ENCODE measurements at regions not wholly inside any gene's neighbourhood (a gene's known extent, or its start where the extent isn't known, plus 50 kb on each side); places are given as distances from the start of the nearest gene placed in this dataset.

DNA sequence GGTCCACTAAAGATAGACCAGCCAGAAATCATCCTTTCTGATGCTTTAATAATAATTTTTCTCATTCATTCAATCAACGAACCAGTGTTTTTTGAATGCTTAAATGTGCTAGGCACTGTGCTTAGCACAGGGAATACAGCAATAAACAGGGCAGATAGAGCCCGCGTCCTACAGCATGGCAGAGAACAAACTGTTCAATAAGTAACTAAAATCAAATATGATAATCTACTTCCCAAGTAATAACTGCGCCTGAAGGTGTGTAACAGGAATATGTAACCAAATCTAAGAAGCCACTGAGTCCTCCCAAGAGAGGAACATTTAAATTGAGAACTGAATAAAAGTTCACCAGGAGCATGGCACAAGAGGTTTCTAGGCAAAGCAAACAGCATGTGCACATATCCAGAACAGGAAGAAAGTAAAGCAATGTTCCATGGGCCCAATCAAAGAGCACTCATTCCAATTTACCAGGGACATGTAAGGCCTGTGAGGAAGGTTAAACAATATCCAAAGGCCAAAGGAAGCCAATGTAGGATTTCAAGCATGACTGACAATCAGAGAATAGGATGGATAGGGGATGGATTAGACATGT lies 311.0 kb upstream of the RARB start:
- no peak for DNase-seq

DNA sequence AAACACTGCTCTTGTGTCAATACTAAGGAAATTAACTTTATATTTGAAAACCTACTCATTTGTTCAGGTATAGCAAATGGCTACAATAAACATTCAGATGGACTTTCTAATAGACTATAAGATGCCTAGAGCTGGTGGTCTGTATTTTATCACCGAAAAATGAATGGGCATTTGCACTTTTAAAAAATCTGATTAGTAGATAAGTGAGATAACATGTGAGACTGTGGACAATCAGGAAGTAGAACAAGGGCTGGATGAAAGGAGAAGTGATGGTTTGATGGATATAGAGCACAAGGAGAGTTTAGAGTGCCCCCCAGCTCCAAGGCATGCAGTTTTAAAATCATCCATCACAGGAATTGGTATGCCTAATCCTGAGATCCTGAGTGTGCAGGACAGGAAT lies 308.4 kb upstream of the RARB start:
- no peak for DNase-seq

DNA sequence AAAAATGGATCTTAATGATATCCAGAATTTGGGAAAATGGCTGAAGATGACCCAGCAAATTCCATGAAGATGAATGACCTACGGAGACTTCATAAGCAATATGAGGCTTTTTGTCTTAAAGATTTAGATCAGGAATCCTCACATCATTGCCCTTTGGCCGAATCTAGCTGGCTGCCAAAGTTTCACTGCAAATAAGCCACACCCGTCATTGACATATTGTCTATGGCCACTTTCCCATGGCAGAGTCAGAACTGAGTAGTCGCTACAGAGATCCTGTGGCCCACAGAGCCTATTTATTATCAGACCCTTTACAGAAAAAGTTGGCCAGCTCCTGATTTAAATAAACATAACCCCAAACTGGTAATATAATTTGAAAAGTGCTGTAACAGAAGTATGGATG lies 307.4 kb upstream of the RARB start:
- DNase-seq: no peak

DNA sequence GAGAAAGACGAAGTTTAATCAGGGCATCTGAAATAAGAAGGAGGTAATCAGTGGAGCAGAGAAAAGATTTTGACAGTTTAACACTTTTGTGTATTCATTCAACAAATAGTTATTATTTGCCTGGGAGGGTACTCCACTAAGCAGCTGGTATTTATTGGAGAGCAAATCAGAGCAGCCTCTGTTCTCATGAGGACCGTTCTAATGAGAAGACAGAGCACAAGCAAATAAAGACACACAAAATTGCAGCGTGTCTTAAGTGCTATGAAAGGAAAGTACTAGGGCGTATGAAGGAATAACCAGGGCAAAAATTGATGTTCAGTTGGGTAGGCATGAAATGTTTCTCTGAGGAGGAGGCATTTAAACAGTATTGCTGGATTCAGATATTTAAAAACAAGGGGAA lies 302.9 kb upstream of the RARB start:
- DNase-seq: no peak

DNA sequence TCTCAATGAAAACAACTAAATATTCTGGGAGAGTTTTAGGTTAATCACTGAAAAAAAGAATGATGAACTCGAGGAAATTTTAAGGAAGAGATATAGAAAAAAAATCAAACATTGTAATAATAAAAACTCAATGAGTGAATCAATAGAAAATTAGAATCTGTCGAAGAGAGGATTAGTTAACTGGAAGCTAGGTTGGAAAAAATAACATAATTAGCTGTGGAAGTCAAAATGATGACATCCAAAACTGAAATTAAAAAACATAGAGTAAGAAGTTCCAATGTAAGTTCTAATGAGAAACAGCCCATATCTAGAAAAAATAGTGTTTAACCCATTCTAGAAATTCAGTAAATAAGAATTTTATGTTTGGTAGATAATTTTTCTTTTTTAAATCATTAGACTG lies 299.3 kb upstream of the RARB start:
- DNase-seq: no peak

DNA sequence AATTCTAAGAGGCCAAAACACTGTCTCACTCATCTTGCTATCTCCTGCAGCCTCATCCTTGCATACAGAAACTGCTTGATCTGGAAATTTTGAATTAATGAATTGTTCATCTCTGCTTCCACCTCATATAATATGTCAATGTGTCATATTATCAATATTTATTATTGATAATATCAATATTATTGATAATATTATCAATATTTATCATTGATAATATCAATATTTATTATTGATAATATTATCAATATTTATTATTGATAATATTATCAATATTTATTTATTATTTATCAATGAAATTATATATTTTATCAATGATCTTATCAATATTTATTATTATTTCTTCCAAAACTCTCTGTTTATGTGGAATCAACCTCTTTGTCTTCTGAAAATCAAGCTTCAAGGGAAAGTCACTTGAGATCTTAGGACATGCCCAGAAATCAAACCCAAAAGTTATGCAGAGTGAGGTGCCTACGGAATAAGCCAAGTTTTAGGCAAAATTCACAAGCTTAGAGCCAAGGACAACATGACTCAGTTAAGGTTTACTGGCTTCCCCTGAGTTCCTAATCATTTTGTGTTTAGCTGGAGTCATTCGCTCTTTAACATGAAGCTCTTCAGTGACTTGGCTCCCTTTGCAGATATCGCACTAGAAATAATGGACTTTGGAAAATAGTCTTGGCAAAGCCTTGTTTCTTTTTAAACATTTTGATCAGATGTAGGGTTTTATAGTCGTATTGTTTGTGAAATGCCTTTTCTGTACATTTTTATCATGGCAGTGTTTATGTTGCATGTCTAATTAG lies 297.1 kb upstream of the RARB start:
- DNase-seq: no peak

DNA sequence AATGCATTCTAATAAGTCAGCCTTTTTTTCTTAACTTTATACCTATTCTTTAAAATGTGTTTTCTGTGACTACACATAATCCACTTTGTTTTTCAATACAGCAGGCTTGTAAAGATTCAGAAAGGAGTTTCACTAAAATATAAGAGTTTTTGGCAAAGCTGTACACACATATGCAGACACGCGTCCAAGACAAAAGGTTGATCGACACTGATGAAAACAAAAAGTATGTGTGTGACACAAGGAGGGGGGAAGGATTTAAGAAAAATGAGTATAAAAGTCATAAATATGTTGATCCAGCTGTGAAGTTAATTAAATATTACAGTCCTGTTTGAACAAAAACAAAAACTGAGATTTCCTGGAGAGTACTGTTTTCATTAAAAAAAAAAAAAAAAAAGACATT lies 294.5 kb upstream of the RARB start:
- no peak for DNase-seq

DNA sequence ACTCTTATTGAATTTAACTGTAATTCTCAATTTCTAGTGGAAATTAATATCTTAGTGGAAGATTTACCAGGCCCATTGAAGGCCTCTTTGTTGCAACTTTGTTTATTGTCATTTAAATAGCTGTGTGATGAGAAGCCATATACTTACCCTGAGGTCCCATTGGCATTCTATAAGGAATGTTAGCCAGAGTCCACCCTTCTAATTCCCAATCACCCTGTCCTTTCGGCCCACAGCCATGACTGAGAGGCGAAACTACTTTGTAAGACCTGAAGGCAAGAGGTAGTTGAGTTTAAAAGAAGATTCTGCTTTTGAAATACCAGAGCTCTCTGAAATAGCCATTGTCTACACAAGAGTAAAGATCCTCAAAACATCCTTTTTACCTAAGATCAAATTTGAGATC lies 290.5 kb upstream of the RARB start:
- no peak for DNase-seq

DNA sequence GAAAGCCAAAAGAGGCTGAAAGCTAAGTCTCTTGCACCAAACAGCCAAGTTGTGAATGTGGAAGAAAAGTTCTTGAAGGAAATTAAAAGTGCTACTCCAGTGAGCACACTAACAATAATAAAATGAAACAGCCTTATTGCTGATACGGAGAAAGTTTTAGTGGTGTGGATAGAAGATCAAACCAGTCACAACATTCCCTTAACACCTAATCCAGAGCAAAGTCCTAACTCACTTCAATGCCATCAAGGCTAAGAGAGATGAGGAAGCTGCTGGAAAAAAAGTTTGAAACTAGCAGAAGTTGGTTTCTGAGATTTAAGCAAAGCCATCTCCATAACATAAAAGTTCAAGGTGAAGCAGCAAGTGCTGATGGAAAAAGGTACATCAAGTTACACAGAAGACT lies 288.8 kb upstream of the RARB start:
- no peak for DNase-seq

DNA sequence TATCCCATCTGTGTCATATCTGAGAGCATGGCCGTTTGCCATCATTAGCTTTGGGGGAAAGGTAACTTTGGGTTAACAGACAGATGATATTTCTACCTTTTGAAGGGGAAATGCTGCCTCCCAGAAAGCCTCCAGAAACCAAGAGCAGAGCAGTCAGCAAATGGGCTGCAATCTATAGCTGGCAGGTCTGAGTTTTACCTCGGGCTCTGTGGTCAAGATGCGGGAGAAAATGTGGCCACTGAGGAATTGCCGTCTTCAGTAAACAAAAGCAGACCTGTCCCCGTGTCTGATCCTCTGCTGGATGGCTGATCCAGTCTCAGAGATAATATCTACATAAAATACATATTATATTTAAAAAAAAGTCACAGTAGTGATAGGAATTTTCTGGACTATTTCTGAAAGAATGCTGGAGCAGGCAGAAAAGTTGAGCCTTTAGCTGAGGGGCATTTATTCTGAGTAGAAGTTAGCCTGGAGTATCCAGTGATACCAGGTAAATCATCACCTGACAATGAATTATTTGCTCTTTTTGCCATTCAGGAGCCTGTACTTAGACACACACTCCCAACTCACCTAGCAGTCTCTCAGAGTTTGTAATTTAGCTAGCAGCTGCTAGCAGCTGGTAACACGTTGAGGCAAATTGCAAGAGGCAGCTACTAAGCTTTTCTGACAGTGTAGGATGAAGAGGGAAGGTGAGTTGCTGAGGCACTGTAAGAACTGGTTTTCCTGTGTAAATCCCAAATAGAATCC lies 285.3 kb upstream of the RARB start:
- no peak for DNase-seq

DNA sequence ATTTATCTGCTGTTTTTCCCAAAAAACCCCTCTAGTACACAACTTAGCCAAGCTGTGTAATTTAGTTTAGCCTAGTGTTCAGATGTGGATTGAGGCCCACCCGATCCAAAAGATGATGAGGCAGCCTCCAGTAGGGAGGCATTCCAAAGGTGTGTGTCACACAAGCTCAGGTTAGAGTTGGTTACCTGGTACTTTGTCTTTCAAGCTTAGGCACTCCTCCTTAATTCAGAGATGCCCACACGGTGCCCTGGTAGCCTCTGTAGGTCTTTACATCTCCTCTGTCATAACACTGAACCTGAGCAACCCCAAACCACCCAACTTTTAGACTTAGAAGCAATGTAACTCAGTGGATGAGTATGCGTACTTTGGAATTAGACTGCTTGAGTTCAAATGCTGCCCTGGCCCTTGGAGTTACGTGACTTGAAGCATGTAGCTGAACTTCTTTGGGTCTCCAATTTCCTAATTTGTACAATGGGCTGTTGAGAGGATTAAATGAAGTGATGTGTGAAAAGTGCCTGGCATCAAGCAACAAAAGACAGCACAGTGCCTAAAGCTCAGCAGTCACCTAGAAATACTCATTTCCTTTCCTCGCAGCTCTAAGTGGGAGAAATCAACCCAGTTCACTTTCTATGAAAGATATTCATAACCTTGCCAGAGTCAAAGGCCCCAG lies 284.6 kb upstream of the RARB start:
- DNase-seq: no peak

DNA sequence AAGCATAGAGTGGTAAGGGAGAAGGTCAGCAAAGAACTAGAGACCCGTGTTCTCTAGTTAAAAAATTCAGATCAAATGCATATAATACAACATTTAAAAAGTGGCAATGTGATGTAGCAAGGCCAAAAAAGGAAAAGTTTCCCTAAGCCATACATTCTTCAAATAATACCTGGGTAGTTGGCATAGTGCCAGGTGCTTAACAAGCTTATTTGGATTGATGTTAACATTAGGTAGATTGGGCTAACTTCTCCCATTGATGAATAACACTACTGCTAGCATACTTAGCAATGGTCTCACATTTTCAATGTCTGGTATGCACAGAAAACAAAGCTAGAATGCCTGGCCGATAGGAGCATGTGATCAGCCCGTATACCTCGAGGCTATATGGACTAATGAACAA lies 283.6 kb upstream of the RARB start:
- DNase-seq: no peak

DNA sequence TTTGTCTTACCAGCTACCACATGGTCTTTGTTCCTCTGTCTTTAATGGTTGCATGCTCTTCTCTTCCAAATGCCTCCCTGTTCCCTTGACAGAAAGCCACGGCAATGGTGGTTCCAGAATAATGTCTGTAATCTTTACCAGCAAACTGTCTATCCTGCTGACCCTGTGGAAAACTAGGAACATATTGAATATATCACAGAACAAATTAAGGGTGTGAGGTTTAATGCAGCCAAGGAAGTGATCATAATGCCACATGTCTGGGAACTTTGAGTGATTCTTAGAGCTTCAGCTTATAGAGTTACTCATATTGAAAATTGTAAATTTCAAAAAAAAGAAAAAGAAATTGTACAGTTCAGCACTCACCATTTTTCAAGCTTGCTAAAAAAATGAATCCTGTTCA lies 282.9 kb upstream of the RARB start:
- no peak for DNase-seq

DNA sequence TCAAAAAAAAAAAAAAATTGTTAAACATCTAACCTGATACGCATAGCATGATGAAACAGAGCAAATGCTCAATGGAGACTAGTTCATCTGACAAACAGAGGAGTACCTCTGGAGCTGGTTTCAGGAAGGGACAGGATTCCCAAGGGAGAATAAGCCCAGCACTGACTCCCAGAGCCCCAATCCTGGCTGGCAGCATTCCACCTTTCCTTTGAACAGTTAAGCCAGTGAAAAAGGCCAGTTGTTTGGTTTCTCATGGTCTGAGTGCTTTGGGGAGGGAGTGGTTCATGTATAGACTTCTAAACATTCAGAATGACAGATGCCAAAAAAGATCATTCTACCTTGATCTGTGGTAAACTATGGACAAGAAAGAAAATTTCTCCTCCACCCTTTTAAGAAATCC lies 277.9 kb upstream of the RARB start:
- DNase-seq: no peak

DNA sequence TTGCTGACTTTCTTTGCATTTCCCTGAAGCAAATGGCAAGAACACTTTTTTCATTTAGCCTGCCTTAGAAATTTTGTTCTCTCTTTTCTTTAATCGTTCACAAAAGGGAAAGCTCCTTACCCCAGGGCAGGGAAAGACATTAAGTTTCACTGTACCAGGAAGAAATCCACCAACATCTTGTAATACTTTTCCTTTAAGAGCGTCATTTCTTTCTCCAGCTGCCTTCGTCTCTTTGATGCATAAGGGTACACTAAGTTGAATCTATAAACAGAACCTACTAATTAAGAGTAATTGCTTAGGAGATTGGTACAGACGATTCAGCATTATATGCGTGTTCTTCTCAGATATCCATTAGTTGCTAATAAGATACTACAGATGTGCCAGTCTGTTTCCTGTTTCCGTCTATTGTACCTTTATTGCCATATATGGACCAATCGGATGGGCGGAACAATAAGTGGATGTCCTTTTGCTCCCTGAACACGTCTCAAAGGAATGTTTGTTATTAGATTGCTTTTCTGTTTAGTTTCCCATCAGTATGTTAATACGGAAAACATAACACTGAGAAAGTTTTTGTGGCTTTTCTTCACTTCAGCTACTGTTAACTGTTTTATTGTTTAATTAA lies 276.7 kb upstream of the RARB start:
- DNase-seq: no peak

DNA sequence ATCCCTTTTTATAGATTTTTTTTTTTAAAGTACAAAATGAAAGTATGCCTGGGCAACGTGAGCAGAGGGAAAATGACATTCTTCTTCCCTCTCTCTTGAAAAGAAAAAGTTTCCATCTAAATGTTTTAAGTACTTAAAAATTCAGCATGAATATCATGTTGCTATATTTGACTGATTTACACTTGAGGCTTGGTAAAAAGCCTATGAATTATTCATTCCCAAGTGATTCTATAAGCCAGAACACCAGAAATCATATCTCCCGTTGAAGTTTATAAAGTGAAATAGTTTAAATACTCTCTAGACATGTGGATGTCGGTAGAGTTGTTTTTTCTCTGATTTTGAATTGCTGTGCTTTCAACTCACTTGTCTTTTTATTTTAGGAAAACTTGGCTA lies 276.2 kb upstream of the RARB start:
- no peak for DNase-seq

DNA sequence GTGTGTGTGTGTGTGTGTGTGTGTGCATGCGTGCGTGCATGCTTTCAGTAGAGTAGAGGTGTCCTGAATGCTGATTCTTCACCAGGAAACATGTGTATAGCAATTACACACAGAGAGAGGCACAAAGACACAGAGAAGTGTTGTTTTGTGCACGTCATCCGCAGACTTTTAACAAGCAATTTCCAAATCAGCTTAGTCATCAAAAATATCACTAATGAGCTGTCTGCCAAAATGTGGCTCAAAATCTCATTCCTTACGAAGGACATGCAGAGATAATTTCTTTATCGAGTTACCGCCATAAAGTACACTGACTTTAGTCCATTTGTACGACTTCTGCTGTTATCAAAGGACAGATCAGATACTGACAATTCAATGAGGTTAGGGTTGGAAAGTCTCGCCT lies 274.9 kb upstream of the RARB start:
- no peak for DNase-seq

DNA sequence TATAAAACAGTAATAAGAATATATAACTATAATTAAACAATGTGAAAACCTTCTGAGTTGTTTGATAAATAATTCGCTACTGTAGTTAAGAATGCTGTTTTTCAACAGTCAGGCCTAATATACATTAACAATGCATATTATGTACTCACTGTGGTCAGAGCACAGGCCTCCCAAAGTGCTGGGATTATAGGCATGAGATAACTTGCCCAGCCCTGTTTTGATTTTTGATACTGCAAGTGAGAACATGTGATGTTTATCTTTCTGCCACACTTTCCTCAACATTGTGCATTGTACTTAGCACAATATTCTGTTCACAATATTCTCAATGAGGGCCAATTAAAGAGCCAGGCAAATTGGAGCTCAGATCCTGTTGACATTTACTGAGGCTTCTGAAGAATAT lies 274.5 kb upstream of the RARB start:
- DNase-seq: no peak

DNA sequence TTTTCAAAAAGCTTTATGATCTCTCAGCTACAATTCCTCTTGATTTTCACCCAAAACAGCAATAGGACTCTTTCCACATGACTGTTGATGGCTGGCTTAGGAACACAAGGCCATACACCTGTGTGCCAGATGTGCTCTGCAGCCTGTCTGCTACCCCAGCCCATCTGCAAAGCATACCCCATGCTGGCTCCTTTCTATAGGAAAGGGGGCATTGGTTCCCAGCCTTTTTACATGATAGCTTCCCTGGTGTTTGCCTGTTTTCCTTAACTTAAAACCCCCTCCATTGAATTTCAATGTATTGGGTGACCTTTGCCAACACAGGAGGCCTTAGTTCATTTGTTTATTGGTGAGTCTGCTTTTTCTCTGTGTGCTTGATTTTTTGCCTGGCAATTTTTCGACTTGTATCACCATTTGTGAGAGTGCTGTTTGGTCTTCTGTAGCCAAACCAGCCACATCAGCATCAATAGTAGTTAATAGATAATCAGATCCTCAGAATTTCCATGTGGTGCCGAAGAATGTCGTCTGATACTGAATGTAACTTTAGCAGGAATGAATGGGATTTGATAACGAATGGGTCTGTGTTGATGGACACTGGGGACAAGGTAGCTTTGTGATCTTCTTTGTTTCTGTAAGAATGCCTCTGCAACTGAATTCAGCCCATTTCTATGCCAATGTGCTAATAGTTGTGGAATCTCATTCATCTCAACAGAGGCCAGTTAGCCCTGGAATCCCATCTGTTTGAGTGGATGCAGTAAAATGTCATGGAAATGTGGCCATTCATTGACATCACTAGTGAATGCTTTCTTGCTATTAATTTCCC lies 272.2 kb upstream of the RARB start:
- DNase-seq: no peak

DNA sequence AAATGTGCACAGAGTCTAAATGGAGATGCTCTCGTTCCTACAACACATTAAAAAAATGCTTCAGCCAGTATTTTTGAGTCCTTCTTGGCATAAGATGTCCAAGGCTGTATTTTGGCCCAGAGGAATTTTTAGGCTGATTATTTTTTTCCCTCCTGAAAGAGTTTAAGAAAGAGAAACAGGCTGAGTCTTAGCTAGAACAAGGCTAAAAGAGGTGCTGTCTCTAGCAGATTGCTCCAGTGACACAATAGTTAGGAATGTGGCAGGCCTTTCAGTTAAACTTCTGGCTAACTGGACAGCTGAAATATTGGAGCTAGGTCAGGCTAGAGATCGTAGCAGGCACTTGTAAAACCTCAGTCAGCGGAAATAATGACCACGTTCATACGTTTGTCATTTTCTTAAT lies 271.4 kb upstream of the RARB start:
- no peak for DNase-seq

DNA sequence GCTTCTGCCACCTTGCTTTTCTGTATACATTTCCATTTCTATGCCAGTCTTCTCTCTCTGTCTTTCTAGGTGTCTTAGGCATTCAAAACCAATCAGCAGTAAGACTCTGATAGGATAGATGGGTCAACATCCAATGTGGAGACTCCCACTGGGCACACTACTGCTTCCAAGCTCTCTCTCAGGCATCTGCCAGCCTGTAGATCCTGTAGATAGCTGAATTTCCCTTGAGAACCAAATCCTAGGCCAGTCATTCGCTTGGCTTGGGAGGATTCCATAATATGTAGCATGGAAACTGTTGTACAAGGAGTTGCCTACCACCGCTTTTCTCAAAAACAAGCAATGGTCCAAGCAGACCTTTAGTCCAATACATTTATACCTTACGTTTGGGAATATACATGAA lies 262.8 kb upstream of the RARB start:
- DNase-seq: no peak

DNA sequence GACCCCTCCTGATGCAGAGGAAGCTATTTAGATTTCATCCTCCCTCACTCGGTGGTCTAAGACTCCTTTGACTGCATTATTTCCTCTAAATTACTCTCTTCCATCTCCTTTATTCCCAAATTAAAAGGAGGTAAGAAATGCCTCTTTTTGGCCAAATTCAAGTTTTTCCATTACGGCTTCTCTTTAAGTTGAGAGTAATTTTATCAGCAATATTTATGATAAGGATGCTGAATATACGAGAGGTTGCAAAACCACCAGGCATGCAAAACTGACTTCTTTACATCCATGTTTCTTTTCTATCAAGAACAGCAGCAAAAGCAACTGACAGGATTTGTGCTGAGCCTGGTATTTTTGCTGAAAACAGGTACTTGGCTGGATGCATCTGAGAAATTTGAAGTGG lies 262.0 kb upstream of the RARB start:
- DNase-seq: no peak

All from CD4-positive, alpha-beta T cell treated with Interferon alpha-2 for 1 hour (primary cell).